ENCODE measurements at regions not wholly inside any gene's neighbourhood (a gene's known extent, or its start where the extent isn't known, plus 50 kb on each side); places are given as distances from the start of the nearest gene placed in this dataset.

GRCh38 chr4:155107059-155107458 is 101.4 kb upstream of the NPY2R start:
- DNase-seq, result no peak

- no peak for DNase-seq
Observed at GRCh38 chr4:155114790-155115189, 93.6 kb upstream of the NPY2R start.

- no peak for DNase-seq
Observed at GRCh38 chr4:155119006-155119405, 89.4 kb upstream of the NPY2R start.

GRCh38 chr4:155120536-155120935 is 87.9 kb upstream of the NPY2R start:
- no peak for DNase-seq

- DNase-seq, result no peak
Observed at GRCh38 chr4:155122382-155122781, 86.1 kb upstream of the NPY2R start.

- no peak for DNase-seq
Observed at GRCh38 chr4:155134136-155134535, 74.3 kb upstream of the NPY2R start.

- no peak for DNase-seq
Observed at GRCh38 chr4:155140889-155141288, 67.5 kb upstream of the NPY2R start.

- DNase-seq, result no peak
Observed at GRCh38 chr4:155143512-155143911, 64.9 kb upstream of the NPY2R start.
